GM12873 (cell line): ENCODE measurements at regions not wholly inside any gene's neighbourhood (a gene's known extent, or its start where the extent isn't known, plus 50 kb on each side); places are given as distances from the start of the nearest gene placed in this dataset.

ENCODE experiments used
- CTCF ChIP-seq: IDR thresholded peaks from 2 replicates; pipeline ENCODE4 v1.5.1; 2012; ENCODE audit warnings: low read depth, mild to moderate bottlenecking, moderate library complexity, low read length, control low read depth; ENCODE audit not compliant: insufficient read depth; ENCODE audit errors: missing control alignments

- no peak for TF ChIP-seq CTCF
These were observed 242.7 kb downstream of the OMA1 start for GRCh38 chr1:58303841-58304240.

- no peak for TF ChIP-seq CTCF
These were observed 253.1 kb downstream of the OMA1 start for GRCh38 chr1:58293388-58293787.

- TF ChIP-seq CTCF, result no peak
These were observed 255.7 kb downstream of the OMA1 start for GRCh38 chr1:58290685-58291372.

GRCh38 chr1:58288624-58289142, 257.8 kb downstream of the OMA1 start:
- TF ChIP-seq CTCF, result no peak

- no peak for TF ChIP-seq CTCF
These were observed 258.5 kb downstream of the OMA1 start for GRCh38 chr1:58287894-58288623.

GRCh38 chr1:58284225-58284510, 262.4 kb downstream of the OMA1 start:
- no peak for TF ChIP-seq CTCF

GRCh38 chr1:58283388-58284224, 262.9 kb downstream of the OMA1 start:
- TF ChIP-seq CTCF, result no peak
